Small intestine (tissue), 7 donors: ENCODE measurements at regions not wholly inside any gene's neighbourhood (a gene's known extent, or its start where the extent isn't known, plus 50 kb on each side); places are given as distances from the start of the nearest gene placed in this dataset.
"Not testable (repeated sequence)": the region's sequence is repeated elsewhere in the genome, so short reads cannot be mapped to it uniquely, and the experiment has no call there.

Experiments used
- DNase-seq, 2 donors: peaks; one replicate each; pipeline versions ENCODE4 v3.0.0 to v3.0.0-alpha.2; 2013
- FAIRE-seq: peaks from 2 replicates; lab custom pipeline; 2012; peaks lifted over from hg19 to GRCh38; lab: Jason Lieb, UNC
- H3K27ac ChIP-seq, 3 donors: one replicate each; pipeline ENCODE4 v1.5.1; 2013; ENCODE audit warnings: low read length in 2 of 3, mild to moderate bottlenecking in 2 of 3, control low read depth in 1 of 3, inconsistent platforms in 1 of 3, low read depth in 1 of 3, moderate library complexity in 1 of 3
- H3K27me3 ChIP-seq, 3 donors: one replicate each; pipeline ENCODE4 v1.6.1; 2013; ENCODE audit warnings: low read length in 3 of 3, inconsistent platforms in 1 of 3; ENCODE audit not compliant: control insufficient read depth in 3 of 3, insufficient read depth in 3 of 3
- H3K36me3 ChIP-seq, 3 donors: one replicate each; pipeline ENCODE4 v1.6.1; 2013; ENCODE audit warnings: low read length in 3 of 3, inconsistent platforms in 1 of 3, low read depth in 1 of 3, mild to moderate bottlenecking in 1 of 3, moderate library complexity in 1 of 3; ENCODE audit not compliant: control insufficient read depth in 3 of 3, insufficient read depth in 2 of 3
- H3K4me1 ChIP-seq, 3 donors: one replicate each; pipeline ENCODE4 v1.6.1; 2013; ENCODE audit warnings: low read length in 2 of 3, inconsistent platforms in 1 of 3, low read depth in 1 of 3, mild to moderate bottlenecking in 1 of 3, moderate library complexity in 1 of 3; ENCODE audit not compliant: control insufficient read depth in 3 of 3, insufficient read depth in 2 of 3
- H3K4me3 ChIP-seq, 3 donors: one replicate each; pipeline ENCODE4 v1.5.1; 2013; ENCODE audit warnings: low read length in 3 of 3, control low read depth in 1 of 3, inconsistent platforms in 1 of 3, low read depth in 1 of 3, mild to moderate bottlenecking in 1 of 3, moderate library complexity in 1 of 3
- H3K9me3 ChIP-seq, 2 donors: one replicate each; pipeline ENCODE4 v1.6.1; 2013; ENCODE audit warnings: low read depth in 1 of 2, low read length in 1 of 2; ENCODE audit not compliant: control insufficient read depth in 2 of 2, insufficient read depth in 1 of 2
- WGBS, 3 donors: extraction: QIAGEN DNeasy Blood & Tissue Kit; methylation state at CpG; one replicate each; pipeline ENCODE4 v1.1.7; 2013; 5-methylcytosine and 5-hydroxymethylcytosine counted together
- donor health status: healthy with polysubstance abuse.
- donor health status: control.
- donor health status: control.
- donor health status: Bipolar disorder and iron deficiency.
- donor health status: healthy.

GRCh38 chr3:10722911-10723310 lies 93.1 kb upstream of the SLC6A11 start:
- Histone ChIP-seq H3K36me3 (no peaks in the 10 kb centered on the region), H3K27me3 (peaks cover 0 to 3% (median 2%) of the 10 kb centered on the region in 3 donors), H3K4me1 (no peaks in the 10 kb centered on the region), H3K9me3 (no peaks in the 10 kb centered on the region), H3K4me3 (no peak overlapping the region), H3K27ac (no peak overlapping the region)
- DNase-seq = no peak
- no peak for FAIRE-seq
- 66 to 74% (median 69%) methylated on average over 6 of the region's 6 CpGs for WGBS, 3 donors

GRCh38 chr3:10723991-10724390 lies 92.0 kb upstream of the SLC6A11 start:
- Histone ChIP-seq H3K36me3 (no peaks in the 10 kb centered on the region), H3K27ac (no peak overlapping the region), H3K9me3 (no peaks in the 10 kb centered on the region), H3K4me1 (no peaks in the 10 kb centered on the region), H3K27me3 (peaks cover 0 to 3% (median 2%) of the 10 kb centered on the region in 3 donors), H3K4me3 (no peak overlapping the region)
- FAIRE-seq (no peak), DNase-seq (no peak)
- WGBS, 3 donors = 80 to 84% (median 81%) methylated on average over 6 of the region's 6 CpGs

- Histone ChIP-seq H3K9me3 (no peaks in the 10 kb centered on the region), H3K4me1 (no peaks in the 10 kb centered on the region), H3K27me3 (peaks cover 0 to 2% (median 0%) of the 10 kb centered on the region in 3 donors), H3K27ac (no peak overlapping the region), H3K4me3 (no peak overlapping the region), H3K36me3 (no peaks in the 10 kb centered on the region)
- no peak for FAIRE-seq
- WGBS, 3 donors = 16 to 27% (median 20%) methylated on average over 1 of the region's 1 CpG
- DNase-seq = no peak
Measured at GRCh38 chr3:10725067-10725466, 91.0 kb upstream of the SLC6A11 start.

GRCh38 chr3:10725846-10726245 lies 90.2 kb upstream of the SLC6A11 start:
- H3K27ac ChIP-seq = no peak overlapping the region
- no peaks in the 10 kb centered on the region for H3K36me3 ChIP-seq
- 77 to 79% (median 78%) methylated on average over 5 of the region's 5 CpGs for WGBS, 3 donors
- peaks cover 0 to 2% (median 0%) of the 10 kb centered on the region in 3 donors for H3K27me3 ChIP-seq
- DNase-seq = no peak
- no peak overlapping the region for H3K4me3 ChIP-seq
- FAIRE-seq = no peak
- H3K9me3 ChIP-seq = no peaks in the 10 kb centered on the region
- H3K4me1 ChIP-seq = no peaks in the 10 kb centered on the region

- H3K4me3 ChIP-seq = no peak overlapping the region
- DNase-seq = no peak
- H3K27me3 ChIP-seq = peaks cover 0 to 2% (median 0%) of the 10 kb centered on the region in 3 donors
- FAIRE-seq = no peak
- no peak overlapping the region for H3K27ac ChIP-seq
- no peaks in the 10 kb centered on the region for H3K4me1 ChIP-seq
- WGBS, 3 donors = 53 to 73% (median 65%) methylated on average over 1 of the region's 1 CpG
- no peaks in the 10 kb centered on the region for H3K9me3 ChIP-seq
- no peaks in the 10 kb centered on the region for H3K36me3 ChIP-seq
Measured at GRCh38 chr3:10726787-10727186, 89.2 kb upstream of the SLC6A11 start.

- no peak for DNase-seq
- WGBS, 3 donors = 63 to 77% (median 76%) methylated on average over 2 of the region's 2 CpGs
- Histone ChIP-seq H3K27me3 (no peaks in the 10 kb centered on the region), H3K36me3 (no peaks in the 10 kb centered on the region), H3K9me3 (peaks cover 2 to 3% of the 10 kb centered on the region in 2 donors), H3K4me3 (no peak overlapping the region), H3K4me1 (no peaks in the 10 kb centered on the region), H3K27ac (no peak overlapping the region)
- no peak for FAIRE-seq
Measured at GRCh38 chr3:10729439-10729838, 86.6 kb upstream of the SLC6A11 start.

GRCh38 chr3:10732292-10732691 lies 83.7 kb upstream of the SLC6A11 start:
- Histone ChIP-seq H3K36me3 (no peaks in the 10 kb centered on the region), H3K9me3 (peaks cover 2 to 3% of the 10 kb centered on the region in 2 donors), H3K27ac (no peak overlapping the region), H3K4me3 (no peak overlapping the region), H3K4me1 (no peaks in the 10 kb centered on the region), H3K27me3 (peaks cover 0 to 4% (median 3%) of the 10 kb centered on the region in 3 donors)
- FAIRE-seq (no peak), DNase-seq (no peak)

- no peak overlapping the region for H3K4me3 ChIP-seq
- FAIRE-seq (no peak), DNase-seq (no peak)
- H3K4me1 ChIP-seq = no peaks in the 10 kb centered on the region
- H3K27ac ChIP-seq = no peak overlapping the region
- peaks cover 2 to 3% of the 10 kb centered on the region in 2 donors for H3K9me3 ChIP-seq
- H3K27me3 ChIP-seq = peaks cover 0 to 8% (median 6%) of the 10 kb centered on the region in 3 donors
- no peaks in the 10 kb centered on the region for H3K36me3 ChIP-seq
Measured at GRCh38 chr3:10733297-10733696, 82.7 kb upstream of the SLC6A11 start.

GRCh38 chr3:10736444-10736843 lies 79.6 kb upstream of the SLC6A11 start:
- H3K27me3 ChIP-seq = peaks cover 0 to 13% (median 6%) of the 10 kb centered on the region in 3 donors
- not testable (repeated sequence) for H3K36me3 ChIP-seq, H3K4me3 ChIP-seq, DNase-seq, H3K27ac ChIP-seq, H3K4me1 ChIP-seq, H3K9me3 ChIP-seq, FAIRE-seq
- 68 to 85% (median 79%) methylated on average over 3 of the region's 3 CpGs for WGBS, 3 donors
